ENCODE measurements at regions not wholly inside any gene's neighbourhood (a gene's known extent, or its start where the extent isn't known, plus 50 kb on each side); places are given as distances from the start of the nearest gene placed in this dataset.

DNA sequence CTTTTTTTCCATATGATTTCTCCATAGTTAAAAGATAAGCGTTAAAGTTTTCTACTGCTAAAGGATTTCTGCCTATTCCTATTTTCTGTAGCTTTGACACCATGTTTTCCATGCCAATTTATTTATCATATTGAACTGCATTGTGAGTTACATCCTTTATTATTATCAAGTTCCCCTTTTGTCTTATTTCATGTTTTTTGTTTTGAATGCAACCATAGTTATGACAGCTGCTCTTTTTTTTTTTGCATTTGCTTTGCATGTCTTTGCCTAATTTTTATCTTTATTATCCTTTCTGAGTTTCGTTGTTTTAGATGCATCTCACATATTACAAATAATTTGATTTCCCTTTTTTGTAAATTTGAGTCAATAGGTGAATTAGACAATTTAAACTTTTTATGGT lies 161.5 kb downstream of the DEPDC1B start:
- no peak for TF ChIP-seq EZH2phosphoT487 (IDR thresholded peaks at IDR 0.05; ENCODE audit: insufficient read depth, low read depth)
- TF ChIP-seq EZH2 (IDR thresholded peaks at IDR 0.05; ENCODE audit: insufficient read depth, poor library complexity, severe bottlenecking), result no peak

All from GM23248 (cell line).